Putamen (tissue), 1 donor: ENCODE measurements at regions not wholly inside any gene's neighbourhood (a gene's known extent, or its start where the extent isn't known, plus 50 kb on each side); places are given as distances from the start of the nearest gene placed in this dataset.

Experiments used
- DNase-seq: peaks from one replicate; pipeline ENCODE4 v3.0.0-alpha.2; 2016; ENCODE audit warnings: low spot score

DNA sequence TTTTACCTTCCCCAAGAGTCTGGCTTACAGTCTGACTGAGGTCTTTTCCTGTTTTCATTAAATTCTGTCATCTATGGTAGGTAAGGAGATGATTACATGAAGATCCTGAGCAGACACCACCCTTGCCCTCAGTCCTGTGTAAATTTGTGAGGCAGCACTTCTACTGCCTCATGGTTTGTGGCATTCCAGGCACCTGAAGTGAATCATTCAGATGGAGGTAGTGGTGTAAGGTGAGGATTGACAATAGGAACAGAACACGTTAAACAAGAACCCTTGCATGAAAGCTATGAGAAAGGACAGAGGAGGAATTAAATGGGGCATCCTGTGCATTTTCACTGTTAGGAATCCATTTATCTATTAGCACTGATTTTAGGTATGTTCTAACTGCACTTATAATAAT, 618.6 kb downstream of the TLL1 start:
- DNase-seq = no peak

DNA sequence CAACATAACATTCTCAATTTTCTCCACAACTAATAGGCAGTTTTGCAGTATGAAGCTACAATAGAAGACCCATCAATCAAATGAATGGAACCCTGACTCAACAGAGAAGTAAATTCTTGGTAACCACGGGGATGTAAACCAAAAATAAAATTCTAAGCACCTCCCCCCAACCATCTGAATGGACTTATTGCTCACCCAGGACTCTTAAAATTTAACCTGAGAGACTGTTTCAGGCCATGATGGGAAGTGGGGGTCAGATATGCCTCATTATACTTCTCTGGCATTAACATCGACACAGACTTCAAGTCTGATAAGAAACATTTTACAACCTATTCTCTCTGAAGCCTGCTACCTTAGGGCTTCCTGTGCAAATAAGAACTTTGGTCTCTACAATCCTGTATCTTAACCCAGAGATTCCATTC, 620.9 kb downstream of the TLL1 start:
- no peak for DNase-seq

DNA sequence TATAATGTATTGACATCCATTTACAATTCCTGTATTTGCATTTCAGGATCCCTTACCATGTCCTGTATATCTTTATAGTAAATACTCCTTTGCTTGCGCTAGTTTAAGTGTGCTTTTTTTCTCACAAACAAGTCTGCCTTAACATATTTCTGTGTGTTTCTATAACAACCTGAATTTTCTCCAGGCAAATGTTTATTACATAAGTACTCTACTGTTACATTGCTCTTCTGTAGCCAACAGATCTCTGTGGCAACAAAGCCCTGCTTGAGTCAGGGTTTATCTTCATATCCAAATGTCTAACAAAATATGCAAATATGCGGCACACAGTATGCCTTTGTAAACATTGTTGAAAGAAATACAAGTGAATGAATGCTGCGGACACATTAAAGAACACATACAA, 625.5 kb downstream of the TLL1 start:
- DNase-seq = no peak

DNA sequence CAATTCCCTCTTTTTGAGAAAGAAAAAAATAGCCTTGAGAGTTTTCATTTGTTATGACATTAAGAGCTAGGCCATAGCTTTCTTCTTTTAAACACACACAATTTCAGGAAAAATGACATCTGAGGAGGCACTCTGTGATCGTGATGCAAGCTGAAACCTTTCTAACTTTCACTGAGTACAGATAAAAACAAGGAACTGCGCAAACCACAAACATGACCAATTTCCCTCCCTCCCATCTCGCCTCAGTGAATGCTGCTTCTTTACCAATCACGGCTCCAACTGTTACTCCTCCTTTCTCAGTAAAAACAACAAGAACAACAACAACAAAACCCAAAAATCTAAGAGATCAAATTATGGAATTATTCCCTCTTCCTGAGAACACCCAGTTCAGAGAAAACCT, 626.8 kb downstream of the TLL1 start:
- no peak for DNase-seq

DNA sequence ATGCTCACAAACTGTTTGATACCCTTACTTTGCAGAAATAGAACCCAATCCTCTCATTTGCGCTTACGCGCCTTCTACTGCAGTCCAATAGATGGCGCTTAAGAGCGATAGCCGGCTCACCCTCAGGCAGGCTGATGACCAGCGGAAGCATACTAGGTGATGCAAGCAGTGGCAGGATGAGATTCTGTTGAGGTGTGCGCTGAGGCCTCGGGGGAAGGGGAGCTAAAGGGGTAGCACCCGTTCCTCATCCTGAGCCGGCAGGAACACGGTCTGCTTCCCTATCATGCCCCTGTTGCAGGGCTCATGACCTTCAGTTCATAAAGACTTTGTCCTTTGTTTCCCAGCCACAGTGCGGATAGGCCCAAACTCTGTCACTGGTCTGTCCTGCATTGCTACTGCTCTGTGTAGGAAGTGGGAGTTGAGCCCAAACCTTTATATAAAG, 628.9 kb downstream of the TLL1 start:
- no peak for DNase-seq

DNA sequence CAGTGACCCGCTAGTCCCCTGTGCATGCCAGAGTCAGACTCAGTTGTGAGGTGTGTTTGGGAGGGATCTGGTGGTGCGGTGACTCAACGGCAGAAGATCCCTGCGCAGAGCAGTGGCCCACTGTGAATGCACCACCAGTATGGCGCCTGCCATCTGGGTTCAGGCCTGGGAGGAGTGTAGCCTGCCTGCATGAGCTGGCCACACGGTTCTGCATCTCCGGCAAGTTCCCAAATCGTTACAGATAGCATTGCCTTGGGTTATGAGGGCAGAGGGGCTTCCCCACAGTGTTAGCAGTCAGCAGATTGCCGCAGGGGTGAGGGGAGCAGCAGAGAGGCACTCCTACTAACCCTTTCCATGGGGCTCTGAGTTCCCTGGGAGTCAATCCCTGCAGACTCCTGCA, 629.6 kb downstream of the TLL1 start:
- DNase-seq = no peak

DNA sequence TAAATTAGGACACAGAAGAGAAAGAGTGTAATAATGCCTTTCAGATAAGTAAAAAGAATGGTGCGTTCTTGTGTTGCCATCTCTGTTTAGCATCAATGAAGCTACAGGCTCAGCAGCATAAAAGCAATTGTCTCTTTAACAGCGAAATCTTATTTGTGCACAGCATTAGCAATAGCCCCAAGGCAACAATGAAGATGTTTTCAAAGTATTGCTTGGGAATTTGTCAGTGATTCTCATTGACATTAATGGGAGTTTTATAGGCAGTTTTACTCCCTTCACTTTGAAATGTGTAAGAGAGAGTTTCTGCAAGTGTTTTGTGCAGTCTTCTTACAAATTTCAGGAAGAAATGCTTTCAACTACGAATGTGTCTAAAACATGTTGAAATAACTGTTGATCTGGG, 633.0 kb downstream of the TLL1 start:
- DNase-seq = no peak

DNA sequence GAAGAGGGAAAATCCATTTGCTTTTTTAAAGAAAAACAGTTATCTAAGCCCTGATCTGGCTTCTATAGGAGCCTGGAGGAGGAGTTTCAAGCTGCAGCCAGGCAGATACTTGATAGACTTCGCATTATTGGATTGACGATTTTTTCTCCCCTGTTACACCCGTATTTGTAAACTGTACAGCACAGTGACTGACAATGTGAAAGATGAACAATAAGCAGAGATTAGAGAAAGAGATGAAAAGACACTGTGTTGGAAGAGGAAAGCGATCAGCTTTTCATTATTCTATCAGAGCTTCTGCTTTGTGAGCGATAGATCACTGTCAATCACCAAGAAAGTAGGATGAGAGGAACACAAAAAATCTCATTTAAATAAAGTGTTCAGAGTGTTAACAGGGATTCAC, 639.2 kb downstream of the TLL1 start:
- DNase-seq = no peak

DNA sequence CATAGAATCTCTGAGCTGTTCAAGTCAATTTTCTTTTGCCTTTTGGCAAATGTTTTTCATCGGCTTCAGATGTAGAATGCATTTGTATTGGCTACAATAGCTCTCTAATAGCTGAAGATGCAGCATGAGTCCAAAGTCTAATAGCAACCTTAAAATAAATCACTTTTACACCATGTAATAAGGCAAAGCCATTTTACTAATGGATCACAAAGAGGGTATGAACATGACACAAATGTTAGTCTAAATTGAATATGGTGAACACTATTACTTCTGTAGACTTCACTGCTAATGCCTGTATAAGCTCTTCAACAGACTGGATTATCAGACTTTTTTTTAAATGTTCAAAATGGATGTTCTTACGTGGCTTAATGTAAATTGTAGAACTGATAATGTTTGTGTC, 645.3 kb downstream of the TLL1 start:
- no peak for DNase-seq

DNA sequence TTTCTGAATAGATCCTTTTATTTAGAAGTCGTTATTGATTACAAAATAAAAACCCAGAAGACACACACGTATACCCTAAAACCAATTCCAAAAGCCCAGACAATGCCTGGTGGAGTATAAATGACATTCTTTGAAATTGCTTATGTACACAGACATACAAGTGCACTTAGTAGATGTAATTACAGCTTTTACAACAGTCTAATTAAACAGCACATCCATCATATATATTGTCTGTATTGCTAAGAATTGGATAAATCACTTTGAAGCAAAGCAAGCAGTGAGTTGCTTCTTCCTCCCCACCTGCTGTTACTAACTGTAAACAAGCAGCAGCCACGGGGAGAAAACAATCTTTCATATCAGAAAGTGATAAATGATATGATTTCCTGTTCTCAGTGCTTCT, 645.7 kb downstream of the TLL1 start:
- no peak for DNase-seq

DNA sequence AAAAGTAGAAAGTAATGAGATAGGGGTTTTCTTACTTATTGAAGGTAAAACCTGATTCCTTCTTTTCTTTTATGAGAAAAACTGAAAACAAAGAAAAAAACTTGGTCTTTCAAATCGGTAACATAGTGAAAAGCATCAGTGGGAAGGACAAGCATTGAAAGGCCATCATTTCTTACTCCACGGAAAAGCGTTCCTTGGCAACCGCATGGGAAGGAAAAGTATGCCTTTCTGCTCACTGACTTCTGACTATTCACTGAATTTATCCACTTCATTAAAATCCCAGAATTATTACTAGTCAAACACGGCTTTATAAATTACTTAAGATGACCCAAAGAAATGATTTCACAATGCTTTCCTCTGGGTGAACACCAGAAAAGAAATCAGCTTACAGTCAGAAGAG, 646.7 kb downstream of the TLL1 start:
- DNase-seq = no peak

DNA sequence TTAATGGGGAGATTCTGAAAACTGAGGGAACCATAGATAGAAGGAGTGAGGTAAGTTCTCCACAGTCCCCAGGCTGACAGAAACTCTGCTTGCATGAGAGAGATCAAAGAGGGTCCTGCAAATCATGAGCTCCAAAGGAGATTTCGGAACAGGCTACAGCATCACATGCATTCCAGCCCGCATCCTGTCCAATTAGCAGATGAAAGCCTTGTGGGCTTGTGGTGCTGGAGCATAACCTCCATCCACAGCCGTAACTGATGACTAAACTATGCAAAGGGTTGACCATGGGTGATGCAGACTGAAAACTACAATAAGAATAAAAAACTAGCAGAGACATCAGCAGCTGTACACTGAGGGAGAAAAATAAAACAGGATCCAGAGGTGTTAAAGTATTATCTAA, 654.5 kb downstream of the TLL1 start:
- DNase-seq = no peak

DNA sequence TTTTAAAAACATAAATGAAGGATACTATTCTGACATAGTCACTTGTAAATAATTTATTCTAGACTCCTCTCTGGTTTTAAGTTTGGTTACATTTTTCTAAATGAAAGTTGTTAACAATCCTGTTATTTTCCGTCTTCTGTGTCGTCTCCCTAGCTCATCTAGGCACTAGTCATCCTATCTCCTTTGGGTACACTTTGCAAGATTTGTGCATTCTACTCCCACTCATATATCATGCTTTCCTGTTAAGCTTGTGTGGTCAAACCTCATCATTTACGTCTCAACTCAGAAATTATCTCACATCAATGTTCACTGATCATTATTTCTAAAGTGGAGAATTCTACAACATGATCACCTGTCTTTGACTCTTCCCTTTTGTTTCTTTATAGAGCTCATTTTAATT, 658.7 kb downstream of the TLL1 start:
- no peak for DNase-seq

DNA sequence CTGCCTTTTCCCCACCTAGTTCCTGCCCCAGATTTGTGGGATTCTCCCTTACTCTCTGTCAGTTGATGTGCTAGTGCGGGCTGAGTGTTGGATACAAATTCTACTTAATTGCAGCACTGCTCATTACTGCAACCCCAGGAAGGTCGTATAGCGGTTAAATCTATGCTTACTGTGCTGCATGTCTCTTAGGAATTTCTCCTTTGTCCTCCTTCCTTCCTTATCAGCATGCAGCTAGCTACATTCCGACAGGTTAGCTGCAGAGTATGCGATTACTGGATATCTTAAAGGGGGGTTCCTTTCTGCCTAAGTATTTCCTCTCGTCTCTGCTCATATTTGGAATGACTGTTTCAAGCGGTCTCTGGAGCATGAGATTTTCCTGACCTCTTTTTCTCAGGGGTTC, 662.8 kb downstream of the TLL1 start:
- DNase-seq = no peak

DNA sequence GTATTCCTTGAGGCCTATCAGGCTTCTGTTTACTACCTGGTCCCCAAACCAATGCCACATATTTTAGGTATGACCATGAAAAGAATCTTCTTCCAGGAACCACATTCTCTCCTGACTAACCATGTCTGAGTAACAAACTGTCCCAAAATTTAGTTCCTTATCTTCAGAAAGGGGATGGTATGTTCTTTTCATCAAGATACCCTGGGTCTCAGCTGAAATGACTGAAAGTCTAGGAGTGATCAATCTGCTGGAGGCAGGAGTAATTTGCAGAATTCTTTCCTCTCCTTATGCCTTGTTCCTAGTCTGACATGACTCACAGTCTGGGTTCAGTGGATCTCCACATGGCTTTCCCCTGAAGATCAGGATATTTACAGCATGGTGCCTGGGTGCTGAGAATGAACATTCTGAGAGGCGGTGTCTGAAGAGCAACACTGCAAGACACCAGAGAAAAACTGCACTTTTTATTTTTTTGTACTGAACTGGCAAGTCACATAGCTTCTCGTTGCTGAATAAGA, 665.5 kb downstream of the TLL1 start:
- DNase-seq = no peak

DNA sequence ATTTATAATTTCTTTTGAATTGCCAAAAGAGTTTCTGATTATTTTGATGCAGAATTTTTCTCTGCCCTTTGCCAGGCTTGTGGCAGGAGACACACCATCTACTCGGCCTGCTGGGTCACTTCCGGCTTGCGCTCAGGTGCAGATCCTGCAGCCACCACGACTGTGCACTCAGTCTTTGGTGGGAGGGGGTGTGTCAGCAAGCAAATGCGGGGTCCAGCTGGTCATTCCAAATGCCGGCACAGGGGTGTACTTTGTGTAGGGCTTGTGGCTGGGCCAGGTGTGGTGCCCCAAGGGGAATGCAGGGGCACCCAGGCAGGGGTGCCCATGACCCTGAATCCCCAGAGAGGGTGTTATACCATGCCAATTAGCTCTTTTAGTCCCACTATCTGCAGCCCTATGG, 673.0 kb downstream of the TLL1 start:
- no peak for DNase-seq

DNA sequence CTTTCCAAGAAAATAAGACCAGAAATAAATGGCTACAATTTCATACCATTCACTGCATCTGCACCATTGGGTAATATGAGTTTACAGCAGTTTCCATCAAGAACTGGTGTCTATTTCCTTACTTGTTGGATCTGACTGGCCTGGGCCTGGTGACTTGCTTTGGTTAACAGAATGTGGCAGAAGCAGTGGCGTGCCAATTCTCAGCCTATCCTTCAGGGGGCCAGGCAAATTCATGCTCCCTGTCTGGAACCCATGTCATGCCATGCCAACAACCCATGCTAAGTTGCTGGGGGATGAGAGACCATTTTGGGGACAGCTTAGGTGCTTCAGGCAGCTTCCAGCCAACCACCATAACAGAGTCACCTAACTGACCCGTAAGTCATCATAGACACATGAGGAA, 656.7 kb downstream of the SPOCK3 start:
- no peak for DNase-seq

DNA sequence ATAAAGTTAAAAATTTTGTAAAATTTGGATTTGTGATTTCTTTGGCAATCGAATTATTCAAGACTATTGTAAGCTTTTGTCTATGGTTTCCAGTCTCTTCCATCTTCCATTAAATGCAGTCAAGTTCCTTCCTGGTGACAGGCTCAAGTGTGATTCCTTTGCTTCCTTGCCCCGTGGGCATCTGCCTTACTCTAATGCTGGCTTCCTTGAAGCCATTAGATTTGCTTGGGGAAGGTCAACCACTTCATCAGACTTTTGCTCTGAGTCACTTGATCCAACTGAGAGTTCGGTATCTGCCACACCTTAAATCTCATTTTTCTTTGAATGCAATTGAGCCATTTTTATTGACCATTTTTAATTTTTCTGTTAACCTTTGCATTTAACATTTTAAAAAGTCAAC, 648.8 kb downstream of the SPOCK3 start:
- no peak for DNase-seq

DNA sequence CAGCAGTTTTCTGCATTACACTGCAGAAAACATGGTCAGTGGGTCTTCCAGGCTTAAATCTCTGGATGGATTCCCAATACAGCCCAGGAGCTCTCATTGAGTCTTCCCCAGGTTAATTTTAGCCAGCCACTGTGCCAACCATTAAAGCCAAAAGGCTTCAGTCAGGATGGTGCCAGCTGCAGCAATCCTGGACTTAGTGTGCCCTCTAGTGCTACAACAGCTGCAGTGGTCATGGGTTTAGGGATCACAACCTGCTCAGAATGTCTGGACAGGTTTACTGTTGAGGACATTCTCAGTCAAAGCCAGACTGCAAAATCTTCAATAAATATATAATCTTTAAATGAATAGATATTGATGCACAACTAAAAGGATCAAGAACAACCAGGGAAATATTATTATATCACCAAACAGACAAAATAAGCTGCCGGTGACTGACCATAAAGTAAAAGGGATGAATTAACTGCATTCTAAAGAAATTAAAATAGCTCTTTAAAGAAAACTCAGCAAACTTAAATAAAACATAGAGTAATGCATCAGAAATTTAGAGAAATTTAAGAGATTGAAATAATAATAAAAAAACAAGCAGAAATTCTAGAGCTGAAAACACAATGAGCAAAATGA, 639.9 kb downstream of the SPOCK3 start:
- DNase-seq = peak; percentile 3

DNA sequence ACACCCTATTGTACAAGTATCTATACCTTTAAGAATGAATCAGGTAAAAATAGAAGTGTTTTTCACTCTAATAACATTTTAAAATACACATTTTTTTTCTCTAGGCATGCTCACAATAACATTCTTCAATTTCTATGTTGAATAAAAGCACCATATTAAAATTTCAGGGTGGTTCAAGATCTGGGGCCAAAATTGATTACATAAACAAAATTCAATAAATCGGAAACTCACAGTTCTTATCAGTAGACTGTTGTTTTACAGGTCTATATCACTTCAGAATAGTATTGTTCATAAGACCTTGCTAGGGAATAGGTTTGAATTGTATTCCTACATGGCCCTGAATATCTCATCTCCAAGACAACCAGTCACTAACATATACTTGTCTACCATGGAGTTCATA, 634.0 kb downstream of the SPOCK3 start:
- no peak for DNase-seq

DNA sequence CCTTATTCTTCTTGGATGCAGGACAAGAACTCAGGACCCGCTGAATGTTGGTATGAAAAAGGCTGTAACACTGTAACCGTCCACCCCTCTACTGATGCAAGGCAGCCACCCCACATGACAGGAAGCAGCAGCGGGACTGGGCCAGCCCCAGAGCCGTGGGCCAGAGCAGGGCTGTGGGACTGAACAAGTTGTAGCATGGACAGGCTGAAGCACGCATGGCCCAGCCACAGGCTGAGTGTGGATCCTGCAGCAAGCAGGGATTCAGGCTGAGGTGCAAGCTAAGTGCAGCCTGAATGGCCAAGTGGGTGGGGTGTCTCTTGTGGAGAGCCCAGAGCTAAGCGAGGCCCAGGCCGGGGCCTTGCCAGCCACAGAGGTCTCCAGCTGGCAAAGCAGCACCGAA, 632.2 kb downstream of the SPOCK3 start:
- no peak for DNase-seq

DNA sequence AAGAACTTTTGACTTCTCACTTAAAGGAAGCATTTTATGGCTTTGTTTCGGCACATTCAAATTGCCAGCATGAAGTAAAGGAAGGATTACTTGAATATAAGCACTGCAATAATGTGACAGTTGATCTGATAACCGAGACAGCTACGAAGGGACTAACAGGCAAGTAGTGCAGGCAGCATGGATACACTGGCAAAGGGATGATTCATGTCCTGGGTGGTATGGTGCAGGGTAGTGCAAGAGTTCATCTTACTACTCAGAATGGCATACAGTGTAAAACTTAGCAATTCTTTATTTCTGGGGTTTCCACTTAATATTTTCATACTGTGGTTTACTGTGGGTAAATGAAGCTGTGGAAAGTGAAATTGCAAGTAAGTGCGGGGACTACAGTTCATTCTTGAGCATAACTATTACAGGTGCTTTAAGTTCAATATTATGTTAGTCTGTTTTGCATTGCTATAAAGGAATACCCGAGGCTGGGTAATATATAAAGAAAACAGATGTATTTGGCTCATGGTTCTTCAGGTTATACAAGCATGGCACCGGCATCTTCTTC, 611.8 kb downstream of the SPOCK3 start:
- no peak for DNase-seq

DNA sequence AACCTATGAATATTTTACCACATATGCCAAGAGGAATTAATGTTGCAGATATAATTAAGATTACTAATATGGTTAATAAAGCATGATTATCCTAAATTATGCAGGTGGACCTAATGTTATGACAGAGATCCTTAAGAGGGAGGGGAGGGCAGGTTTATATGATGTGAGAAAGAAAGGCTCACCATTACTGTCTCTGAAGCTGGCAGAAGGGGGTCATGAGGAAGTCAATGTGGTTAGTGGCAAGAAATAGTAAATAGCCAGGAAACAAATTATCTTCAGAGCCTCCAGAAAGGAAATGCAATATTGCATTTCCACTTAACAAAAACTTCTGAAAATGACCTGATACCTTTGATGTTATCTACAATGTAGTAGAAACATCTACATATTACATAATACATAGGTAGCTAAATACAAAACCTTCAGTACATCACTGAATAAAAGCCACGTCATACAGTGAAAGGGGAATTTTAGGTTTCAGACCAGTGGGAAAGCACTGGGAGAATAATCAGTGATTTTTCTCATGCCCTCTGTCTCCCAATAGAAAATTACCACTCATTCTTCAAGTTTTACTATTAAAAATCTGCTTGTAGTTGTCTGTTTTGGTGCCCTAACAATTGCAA, 609.2 kb downstream of the SPOCK3 start:
- no peak for DNase-seq

DNA sequence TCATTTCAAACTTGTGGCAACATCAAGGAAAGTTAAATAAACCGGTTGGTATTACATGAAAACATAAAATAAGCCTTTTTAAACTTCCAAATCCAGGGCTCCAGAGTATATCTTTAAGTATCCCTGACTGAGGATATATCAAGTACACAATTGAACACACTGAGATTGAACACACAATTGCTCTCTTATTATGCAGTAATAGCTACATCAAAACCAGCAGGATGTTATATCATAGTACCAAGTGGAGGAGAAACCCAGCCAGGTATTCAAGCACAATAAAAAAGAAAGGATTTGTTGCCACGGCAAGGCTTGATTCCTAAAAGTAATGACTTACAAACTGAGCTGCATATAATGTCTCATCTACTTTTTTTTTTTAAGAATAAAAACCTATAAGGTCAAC, 605.8 kb downstream of the SPOCK3 start:
- no peak for DNase-seq
